Mucosa of descending colon (tissue), 3 donors: ENCODE measurements at regions not wholly inside any gene's neighbourhood (a gene's known extent, or its start where the extent isn't known, plus 50 kb on each side); places are given as distances from the start of the nearest gene placed in this dataset.

Source experiments
- ATAC-seq: fragments of 200-7000 bp; cut with Tn5 transposase; one replicate; pipeline ENCODE4 v1.9.1; 2020; ENCODE audit warnings: mild to moderate bottlenecking, moderate library complexity
- DNase-seq, 3 donors: peaks; one replicate each; pipeline ENCODE4 v3.0.0-alpha.2; 2020
- H3K36me3 ChIP-seq: fragments of 200-600 bp; one replicate; pipeline ENCODE4 v1.8.0; 2021; ENCODE audit warnings: low read depth, mild to moderate bottlenecking
- H3K4me1 ChIP-seq: fragments of 200-600 bp; one replicate; pipeline ENCODE4 v1.8.0; 2021; ENCODE audit warnings: low read depth, mild to moderate bottlenecking
- H3K4me3 ChIP-seq: fragments of 200-600 bp; one replicate; pipeline ENCODE4 v1.8.0; 2021; ENCODE audit warnings: mild to moderate bottlenecking
- H3K9me3 ChIP-seq: fragments of 200-600 bp; one replicate; pipeline ENCODE4 v1.8.0; 2021; ENCODE audit warnings: mild to moderate bottlenecking
- CTCF ChIP-seq: fragments of 200-600 bp; IDR thresholded peaks from one replicate; pipeline ENCODE4 v1.8.0; 2022; ENCODE audit warnings: antibody characterized with exemption, mild to moderate bottlenecking
- intact Hi-C, 2 donors: fragments of 100-400 bp; cut with DNase I in 1 of 2; cut with micrococcal nuclease in 1 of 2; formaldehyde crosslinking; loops; one replicate each; pipeline versions ENCODE4 v1.11.0 to v1.11.1; 2022; cut with DNase I, micrococcal nuclease
- donor health status: DM: no; HTN: no; CAD: no; lungs with moderate emphysema.
- donor health status: DM: no; HTN: no; CAD: no.
- donor health status: DM: no; HTN: yes; CAD: no.

GRCh38 chr7:41311301-41311700 lies 391.6 kb downstream of the INHBA start:
- intact Hi-C loops = no loop called here
- Histone ChIP-seq H3K4me3 (no peak overlapping the region), H3K4me1 (peaks cover 4% of the 10 kb centered on the region), H3K36me3 (no peaks in the 10 kb centered on the region), H3K9me3 (no peaks in the 10 kb centered on the region)
- no peak for ATAC-seq
- no peak for TF ChIP-seq CTCF
- DNase-seq = no peak

DNA sequence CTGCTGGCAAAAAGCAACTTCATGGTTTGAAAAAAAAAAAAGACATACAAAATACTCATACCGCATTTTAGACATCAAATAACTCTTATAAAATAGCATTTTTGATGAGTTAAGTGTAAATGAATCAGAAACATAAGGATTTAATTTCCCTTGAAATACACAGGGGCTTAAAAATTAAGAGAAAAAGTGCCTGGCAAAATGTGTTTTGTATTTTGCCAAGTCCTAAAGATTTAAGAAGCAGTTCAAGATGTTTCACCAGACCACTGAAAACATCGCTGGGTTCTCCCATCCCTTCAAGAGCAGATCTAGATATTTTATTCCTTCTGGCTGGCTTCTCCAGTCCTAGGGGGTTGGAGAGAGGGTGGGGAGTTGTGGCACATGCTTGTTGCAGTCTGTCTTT lies 396.4 kb downstream of the INHBA start:
- no peak overlapping the region for H3K4me3 ChIP-seq
- no peaks in the 10 kb centered on the region for H3K36me3 ChIP-seq
- TF ChIP-seq CTCF = no peak
- ATAC-seq (no peak), DNase-seq (no peak)
- intact Hi-C loops = no loop called here
- no peaks in the 10 kb centered on the region for H3K4me1 ChIP-seq
- H3K9me3 ChIP-seq = no peaks in the 10 kb centered on the region

DNA sequence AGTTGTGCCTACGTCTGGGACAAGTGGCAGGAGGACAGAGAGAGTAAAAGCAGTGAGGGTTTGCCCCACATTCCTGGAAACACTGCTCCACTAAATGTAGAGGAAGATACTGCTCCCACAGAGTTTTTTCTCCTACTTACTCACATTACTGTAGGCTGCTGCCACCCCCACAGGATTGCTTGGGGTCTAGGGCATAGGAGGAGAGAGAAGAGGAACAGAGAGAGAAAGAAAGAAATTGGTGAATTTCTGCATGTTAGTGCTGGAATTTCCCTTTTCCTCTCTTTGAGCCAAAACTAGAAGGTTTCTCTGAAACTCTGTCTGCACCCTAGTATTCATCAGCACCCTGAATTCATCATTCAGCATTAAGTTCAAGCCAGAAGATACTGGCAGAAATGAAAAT lies 397.9 kb downstream of the INHBA start:
- Histone ChIP-seq H3K36me3 (no peaks in the 10 kb centered on the region), H3K4me3 (no peak overlapping the region), H3K4me1 (no peaks in the 10 kb centered on the region), H3K9me3 (no peaks in the 10 kb centered on the region)
- no peak for DNase-seq
- ATAC-seq = no peak
- no peak for TF ChIP-seq CTCF
- intact Hi-C loops = no loop called here

DNA sequence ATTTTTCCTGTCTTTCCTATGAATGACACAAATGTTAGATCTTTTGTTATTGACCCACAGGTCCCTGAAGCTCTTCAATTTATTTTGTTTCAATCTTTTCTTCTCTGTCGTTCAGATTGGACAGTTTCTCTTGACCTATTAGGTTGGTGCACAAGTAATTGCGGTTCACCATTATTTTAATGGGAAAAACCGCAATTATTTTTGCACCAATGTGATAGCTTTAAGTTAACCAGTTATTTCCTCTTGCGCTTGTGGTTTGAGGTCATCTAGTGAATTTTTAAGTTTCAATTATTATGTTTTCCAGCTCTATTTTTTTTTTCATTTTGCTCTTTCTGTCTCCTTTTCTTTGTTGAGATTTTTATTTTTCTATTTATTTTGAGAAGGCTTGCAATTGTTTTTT lies 399.2 kb downstream of the INHBA start:
- no peaks in the 10 kb centered on the region for H3K4me1 ChIP-seq
- no peak for TF ChIP-seq CTCF
- ATAC-seq = no peak
- intact Hi-C loops = no loop called here
- H3K36me3 ChIP-seq = no peaks in the 10 kb centered on the region
- H3K4me3 ChIP-seq = no peak overlapping the region
- no peak for DNase-seq
- H3K9me3 ChIP-seq = no peaks in the 10 kb centered on the region

DNA sequence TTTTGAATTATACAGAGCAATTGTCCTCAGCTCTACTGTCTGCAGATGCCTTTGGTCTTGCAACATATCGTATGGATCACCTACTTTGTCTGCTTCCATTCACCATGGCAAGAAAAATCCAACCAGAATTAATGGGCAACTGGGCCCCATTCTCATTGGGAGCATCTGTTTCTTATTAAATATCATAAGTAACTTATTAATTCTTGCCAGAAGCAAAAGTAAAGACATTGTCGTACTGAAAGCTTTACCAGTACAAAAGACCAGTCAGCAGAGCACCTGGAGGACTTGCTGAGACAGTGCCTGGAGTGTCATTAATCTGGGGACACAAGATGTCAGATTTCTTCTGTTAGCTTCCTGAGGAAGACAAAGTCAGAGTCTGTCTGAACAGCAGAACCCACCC lies 404.5 kb downstream of the INHBA start:
- H3K36me3 ChIP-seq = no peaks in the 10 kb centered on the region
- intact Hi-C loops = no loop called here
- no peaks in the 10 kb centered on the region for H3K4me1 ChIP-seq
- H3K9me3 ChIP-seq = no peaks in the 10 kb centered on the region
- no peak for TF ChIP-seq CTCF
- no peak overlapping the region for H3K4me3 ChIP-seq
- DNase-seq (no peak), ATAC-seq (no peak)

DNA sequence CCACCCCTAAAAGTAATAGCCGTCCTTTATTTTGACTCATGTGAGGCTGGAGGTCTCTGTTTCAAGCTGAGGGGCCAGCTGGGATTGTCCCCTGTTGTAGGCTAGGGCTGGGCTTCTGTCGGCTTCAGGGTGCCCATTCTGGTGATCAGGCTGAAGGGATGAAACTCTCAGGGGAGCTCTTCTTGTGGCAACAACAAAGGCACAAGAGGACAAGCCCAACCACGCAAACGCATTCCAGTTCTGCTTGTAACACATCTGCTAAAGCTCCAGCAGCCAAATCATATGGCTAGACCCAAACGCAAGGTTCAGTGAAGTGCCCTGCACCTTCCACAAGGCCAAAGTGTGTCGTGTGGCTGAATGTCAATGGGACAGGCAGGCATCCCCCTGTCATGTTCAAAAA lies 405.7 kb downstream of the INHBA start:
- ATAC-seq (no peak), DNase-seq (no peak)
- H3K9me3 ChIP-seq = no peaks in the 10 kb centered on the region
- intact Hi-C loops = no loop called here
- no peak for TF ChIP-seq CTCF
- H3K4me1 ChIP-seq = no peaks in the 10 kb centered on the region
- no peak overlapping the region for H3K4me3 ChIP-seq
- no peaks in the 10 kb centered on the region for H3K36me3 ChIP-seq
